ENCODE measurements at regions not wholly inside any gene's neighbourhood (a gene's known extent, or its start where the extent isn't known, plus 50 kb on each side); places are given as distances from the start of the nearest gene placed in this dataset.

- no peaks in the 10 kb centered on the region for H3K9me3 ChIP-seq (ENCODE audit: low read depth)
- H3K4me3 ChIP-seq = no peak overlapping the region
- 89% methylated on average over 1 of the region's 1 CpG for WGBS (ENCODE audit: low lambda C conversion rate, missing lambda C conversion rate)
- no peaks in the 10 kb centered on the region for H4K20me1 ChIP-seq (ENCODE audit: insufficient read depth, poor library complexity, severe bottlenecking)
- no peak overlapping the region for H3K4me2 ChIP-seq
- no peaks in the 10 kb centered on the region for H3K79me2 ChIP-seq
- no peaks in the 10 kb centered on the region for H3K36me3 ChIP-seq (replicated peaks; ENCODE audit: insufficient read depth, low read depth)
- TF ChIP-seq EZH2 (IDR thresholded peaks at IDR 0.05; ENCODE audit: borderline replicate concordance) (no peak), EZH2phosphoT487 (IDR thresholded peaks at IDR 0.05; ENCODE audit: low read depth, severe bottlenecking, unreplicated experiment) (no peak), CTCF (IDR thresholded peaks at IDR 0.05; ENCODE audit: poor library complexity) (no peak)
- no peak overlapping the region for H3K27ac ChIP-seq
- no peak for DNase-seq (ENCODE audit: low spot score)
- no peaks in the 10 kb centered on the region for H3K27me3 ChIP-seq
- H2AFZ ChIP-seq = no peak overlapping the region
- no peaks in the 10 kb centered on the region for H3K9me2 ChIP-seq (replicated peaks; ENCODE audit: insufficient read depth)
- H3K4me1 ChIP-seq (ENCODE audit: insufficient read depth) = no peaks in the 10 kb centered on the region
Measured at GRCh38 chr6:139693735-139694134, 319.3 kb upstream of the CITED2 start.

GRCh38 chr6:139690007-139690406 lies 315.6 kb upstream of the CITED2 start:
- Histone ChIP-seq H4K20me1 (ENCODE audit: insufficient read depth, poor library complexity, severe bottlenecking) (no peaks in the 10 kb centered on the region), H3K9me2 (replicated peaks; ENCODE audit: insufficient read depth) (no peaks in the 10 kb centered on the region), H3K4me1 (ENCODE audit: insufficient read depth) (no peaks in the 10 kb centered on the region), H3K9me3 (ENCODE audit: low read depth) (no peaks in the 10 kb centered on the region), H2AFZ (no peak overlapping the region), H3K4me2 (no peak overlapping the region), H3K27me3 (no peaks in the 10 kb centered on the region), H3K36me3 (replicated peaks; ENCODE audit: insufficient read depth, low read depth) (no peaks in the 10 kb centered on the region), H3K79me2 (no peaks in the 10 kb centered on the region), H3K4me3 (no peak overlapping the region), H3K27ac (peak overlapping the region; percentile 11)
- 95% methylated on average over 1 of the region's 1 CpG for WGBS (ENCODE audit: low lambda C conversion rate, missing lambda C conversion rate)
- TF ChIP-seq CTCF (IDR thresholded peaks at IDR 0.05; ENCODE audit: poor library complexity) = no peak
- no peak for TF ChIP-seq EZH2phosphoT487 (IDR thresholded peaks at IDR 0.05; ENCODE audit: low read depth, severe bottlenecking, unreplicated experiment)
- TF ChIP-seq EZH2 (IDR thresholded peaks at IDR 0.05; ENCODE audit: borderline replicate concordance) = no peak
- peak; percentile 8 for DNase-seq (ENCODE audit: low spot score)

- no peak for DNase-seq (ENCODE audit: low spot score)
- TF ChIP-seq EZH2 (IDR thresholded peaks at IDR 0.05; ENCODE audit: borderline replicate concordance) = no peak
- no peak for TF ChIP-seq EZH2phosphoT487 (IDR thresholded peaks at IDR 0.05; ENCODE audit: low read depth, severe bottlenecking, unreplicated experiment)
- no peak for TF ChIP-seq CTCF (IDR thresholded peaks at IDR 0.05; ENCODE audit: poor library complexity)
- WGBS (ENCODE audit: low lambda C conversion rate, missing lambda C conversion rate) = 60% methylated on average over 2 of the region's 2 CpGs
- no peaks in the 10 kb centered on the region for H3K4me1 ChIP-seq (ENCODE audit: insufficient read depth)
- H3K9me3 ChIP-seq (ENCODE audit: low read depth) = no peaks in the 10 kb centered on the region
- no peak overlapping the region for H3K27ac ChIP-seq
- no peak overlapping the region for H3K4me2 ChIP-seq
- no peak overlapping the region for H2AFZ ChIP-seq
- H3K9me2 ChIP-seq (replicated peaks; ENCODE audit: insufficient read depth) = no peaks in the 10 kb centered on the region
- H4K20me1 ChIP-seq (ENCODE audit: insufficient read depth, poor library complexity, severe bottlenecking) = no peaks in the 10 kb centered on the region
- H3K4me3 ChIP-seq = no peak overlapping the region
- no peaks in the 10 kb centered on the region for H3K36me3 ChIP-seq (replicated peaks; ENCODE audit: insufficient read depth, low read depth)
- no peaks in the 10 kb centered on the region for H3K79me2 ChIP-seq
- no peaks in the 10 kb centered on the region for H3K27me3 ChIP-seq
Measured at GRCh38 chr6:139687055-139687454, 312.6 kb upstream of the CITED2 start.

- Histone ChIP-seq H3K36me3 (replicated peaks; ENCODE audit: insufficient read depth, low read depth) (no peaks in the 10 kb centered on the region), H3K9me3 (ENCODE audit: low read depth) (no peaks in the 10 kb centered on the region), H3K4me1 (ENCODE audit: insufficient read depth) (no peaks in the 10 kb centered on the region), H3K79me2 (no peaks in the 10 kb centered on the region), H3K4me2 (no peak overlapping the region), H2AFZ (no peak overlapping the region), H3K9me2 (replicated peaks; ENCODE audit: insufficient read depth) (no peaks in the 10 kb centered on the region), H3K27me3 (no peaks in the 10 kb centered on the region), H4K20me1 (ENCODE audit: insufficient read depth, poor library complexity, severe bottlenecking) (no peaks in the 10 kb centered on the region), H3K27ac (no peak overlapping the region), H3K4me3 (no peak overlapping the region)
- no peak for TF ChIP-seq CTCF (IDR thresholded peaks at IDR 0.05; ENCODE audit: poor library complexity)
- TF ChIP-seq EZH2 (IDR thresholded peaks at IDR 0.05; ENCODE audit: borderline replicate concordance) = no peak
- no peak for TF ChIP-seq EZH2phosphoT487 (IDR thresholded peaks at IDR 0.05; ENCODE audit: low read depth, severe bottlenecking, unreplicated experiment)
- no peak for DNase-seq (ENCODE audit: low spot score)
- 95% methylated on average over 5 of the region's 5 CpGs for WGBS (ENCODE audit: low lambda C conversion rate, missing lambda C conversion rate)
Measured at GRCh38 chr6:139686308-139686707, 311.9 kb upstream of the CITED2 start.

Data from hepatocyte (in vitro differentiated cells).